ENCODE measurements at regions not wholly inside any gene's neighbourhood (a gene's known extent, or its start where the extent isn't known, plus 50 kb on each side); places are given as distances from the start of the nearest gene placed in this dataset.

- intact Hi-C loops (cut with DNase I) = loop anchor here (5.0 to 10.0 kb wide), 5 partner anchors 386 to 1208 kb away; no protein-coding TSS in a partner anchor
- ATAC-seq (no peak), DNase-seq (no peak)
These were observed 91.5 kb upstream of the PROK2 start for GRCh38 chr3:71876135-71877105.

- DNase-seq = peak; percentile 76
- ATAC-seq = peak; percentile 95
- intact Hi-C loops (cut with DNase I) = loop anchor here (5.0 to 10.0 kb wide), 5 partner anchors 387 to 1209 kb away; no protein-coding TSS in a partner anchor
These were observed 90.6 kb upstream of the PROK2 start for GRCh38 chr3:71875461-71875947.

GRCh38 chr3:71874618-71875017 is 89.7 kb upstream of the PROK2 start:
- intact Hi-C loops (cut with DNase I) = loop anchor here (5.0 to 10.0 kb wide), 5 partner anchors 388 to 1210 kb away; no protein-coding TSS in a partner anchor
- DNase-seq (no peak), ATAC-seq (no peak)

GRCh38 chr3:71873093-71873611 is 88.2 kb upstream of the PROK2 start:
- intact Hi-C loops (cut with DNase I) = loop anchor here (10.0 kb wide), 3 partner anchors 752 to 1212 kb away; no protein-coding TSS in a partner anchor
- DNase-seq (no peak), ATAC-seq (no peak)

- ATAC-seq = no peak
- intact Hi-C loops (cut with DNase I) = loop anchor here (10.0 kb wide), 3 partner anchors 753 to 1213 kb away; no protein-coding TSS in a partner anchor
- DNase-seq = no peak
These were observed 87.3 kb upstream of the PROK2 start for GRCh38 chr3:71872256-71872655.

- intact Hi-C loops (cut with DNase I) = loop anchor here (10.0 kb wide), 3 partner anchors 754 to 1214 kb away; no protein-coding TSS in a partner anchor
- ATAC-seq (no peak), DNase-seq (no peak)
These were observed 86.1 kb upstream of the PROK2 start for GRCh38 chr3:71870966-71871512.

GRCh38 chr3:71868876-71869275 is 83.9 kb upstream of the PROK2 start:
- intact Hi-C loops (cut with DNase I) = no loop called here
- DNase-seq = no peak
- no peak for ATAC-seq

GRCh38 chr3:71865727-71866126 is 80.8 kb upstream of the PROK2 start:
- DNase-seq = no peak
- ATAC-seq = no peak
- intact Hi-C loops (cut with DNase I) = no loop called here

- intact Hi-C loops (cut with DNase I) = no loop called here
- DNase-seq (no peak), ATAC-seq (no peak)
These were observed 78.7 kb upstream of the PROK2 start for GRCh38 chr3:71863563-71864190.

GRCh38 chr3:71862371-71863140 is 77.6 kb upstream of the PROK2 start:
- no peak for DNase-seq
- intact Hi-C loops (cut with DNase I) = no loop called here
- no peak for ATAC-seq

- intact Hi-C loops (cut with DNase I) = no loop called here
- ATAC-seq (peak; percentile 62 to 68), DNase-seq (no peak)
These were observed 74.2 kb upstream of the PROK2 start for GRCh38 chr3:71859123-71859519.

- intact Hi-C loops (cut with DNase I) = no loop called here
- no peak for ATAC-seq
- DNase-seq = no peak
These were observed 73.7 kb upstream of the PROK2 start for GRCh38 chr3:71858503-71859122.

- no peak for DNase-seq
- ATAC-seq = no peak
- intact Hi-C loops (cut with DNase I) = no loop called here
These were observed 73.0 kb upstream of the PROK2 start for GRCh38 chr3:71857956-71858355.

GRCh38 chr3:71854706-71855105 is 69.8 kb upstream of the PROK2 start:
- DNase-seq = no peak
- ATAC-seq = no peak
- intact Hi-C loops (cut with DNase I) = no loop called here

GRCh38 chr3:71854096-71854495 is 69.1 kb upstream of the PROK2 start:
- DNase-seq (no peak), ATAC-seq (no peak)
- intact Hi-C loops (cut with DNase I) = no loop called here

GRCh38 chr3:71851878-71852277 is 66.9 kb upstream of the PROK2 start:
- DNase-seq = no peak
- intact Hi-C loops (cut with DNase I) = no loop called here
- no peak for ATAC-seq

- DNase-seq (no peak), ATAC-seq (no peak)
- intact Hi-C loops (cut with DNase I) = no loop called here
These were observed 65.7 kb upstream of the PROK2 start for GRCh38 chr3:71850654-71851053.

GRCh38 chr3:71849681-71850080 is 64.7 kb upstream of the PROK2 start:
- ATAC-seq (no peak), DNase-seq (no peak)
- intact Hi-C loops (cut with DNase I) = no loop called here

Data from left cardiac atrium (tissue), 4 donors.